ENCODE measurements at regions not wholly inside any gene's neighbourhood (a gene's known extent, or its start where the extent isn't known, plus 50 kb on each side); places are given as distances from the start of the nearest gene placed in this dataset.
A peak's percentile ranks its signal among the peaks of the same experiment; 100 is the strongest.

DNA sequence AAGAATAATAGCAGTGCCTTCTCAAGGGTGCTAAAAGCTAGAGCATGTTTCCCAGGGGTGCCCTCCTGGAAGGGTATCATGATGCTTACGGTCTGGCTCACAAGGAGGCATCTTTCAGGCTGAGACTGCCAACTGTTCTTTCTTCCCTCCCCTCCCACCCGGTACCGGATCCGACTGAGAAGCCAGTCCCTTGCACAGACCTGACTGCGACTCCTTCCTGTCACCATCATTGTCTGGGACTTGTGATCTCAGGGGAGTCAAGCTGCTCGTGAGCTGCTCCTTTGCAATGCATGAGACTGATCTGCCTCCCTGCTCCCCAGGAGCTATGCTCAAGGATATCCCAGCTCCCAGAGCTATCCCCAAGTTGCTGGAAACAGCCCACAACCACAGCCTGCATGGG is 170.8 kb downstream of the GADD45G start:
- no peak overlapping the region for H3K4me2 ChIP-seq (ENCODE audit: insufficient read depth, low read length)
- no peak overlapping the region for H2AFZ ChIP-seq (ENCODE audit: low read length)
- H4K20me1 ChIP-seq (ENCODE audit: insufficient read depth, low read length) = no peaks in the 10 kb centered on the region
- no peaks in the 10 kb centered on the region for H3K79me2 ChIP-seq (ENCODE audit: insufficient read depth, low read length)
- H3K27me3 ChIP-seq (ENCODE audit: insufficient read depth, low read length) = no peaks in the 10 kb centered on the region
- no peaks in the 10 kb centered on the region for H3K4me1 ChIP-seq (ENCODE audit: insufficient read depth, low read length)
- H3K27ac ChIP-seq (ENCODE audit: low read depth, low read length) = no peak overlapping the region
- no peaks in the 10 kb centered on the region for H3K9me3 ChIP-seq (ENCODE audit: low read depth, low read length)
- DNase-seq (ENCODE audit: insufficient read length, low spot score, missing footprints) = no peak
- TF ChIP-seq, protein P1, sequence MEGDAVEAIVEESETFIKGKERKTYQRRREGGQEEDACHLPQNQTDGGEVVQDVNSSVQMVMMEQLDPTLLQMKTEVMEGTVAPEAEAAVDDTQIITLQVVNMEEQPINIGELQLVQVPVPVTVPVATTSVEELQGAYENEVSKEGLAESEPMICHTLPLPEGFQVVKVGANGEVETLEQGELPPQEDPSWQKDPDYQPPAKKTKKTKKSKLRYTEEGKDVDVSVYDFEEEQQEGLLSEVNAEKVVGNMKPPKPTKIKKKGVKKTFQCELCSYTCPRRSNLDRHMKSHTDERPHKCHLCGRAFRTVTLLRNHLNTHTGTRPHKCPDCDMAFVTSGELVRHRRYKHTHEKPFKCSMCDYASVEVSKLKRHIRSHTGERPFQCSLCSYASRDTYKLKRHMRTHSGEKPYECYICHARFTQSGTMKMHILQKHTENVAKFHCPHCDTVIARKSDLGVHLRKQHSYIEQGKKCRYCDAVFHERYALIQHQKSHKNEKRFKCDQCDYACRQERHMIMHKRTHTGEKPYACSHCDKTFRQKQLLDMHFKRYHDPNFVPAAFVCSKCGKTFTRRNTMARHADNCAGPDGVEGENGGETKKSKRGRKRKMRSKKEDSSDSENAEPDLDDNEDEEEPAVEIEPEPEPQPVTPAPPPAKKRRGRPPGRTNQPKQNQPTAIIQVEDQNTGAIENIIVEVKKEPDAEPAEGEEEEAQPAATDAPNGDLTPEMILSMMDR (IDR thresholded peaks at IDR 0.05; ENCODE audit: extremely low read depth, low read depth, low read length) = no peak
- no peak overlapping the region for H3K4me3 ChIP-seq (ENCODE audit: insufficient read depth, low read length)
- H3K36me3 ChIP-seq (ENCODE audit: insufficient read depth, low read length) = no peaks in the 10 kb centered on the region

- H3K4me3 ChIP-seq (ENCODE audit: insufficient read depth, low read length) = no peak overlapping the region
- H3K27ac ChIP-seq (ENCODE audit: low read depth, low read length) = no peak overlapping the region
- no peak for DNase-seq (ENCODE audit: insufficient read length, low spot score, missing footprints)
- no peaks in the 10 kb centered on the region for H4K20me1 ChIP-seq (ENCODE audit: insufficient read depth, low read length)
- H3K27me3 ChIP-seq (ENCODE audit: insufficient read depth, low read length) = no peaks in the 10 kb centered on the region
- H2AFZ ChIP-seq (ENCODE audit: low read length) = no peak overlapping the region
- no peaks in the 10 kb centered on the region for H3K36me3 ChIP-seq (ENCODE audit: insufficient read depth, low read length)
- H3K4me2 ChIP-seq (ENCODE audit: insufficient read depth, low read length) = no peak overlapping the region
- H3K9me3 ChIP-seq (ENCODE audit: low read depth, low read length) = no peaks in the 10 kb centered on the region
- no peaks in the 10 kb centered on the region for H3K79me2 ChIP-seq (ENCODE audit: insufficient read depth, low read length)
- TF ChIP-seq, protein P1 (IDR thresholded peaks at IDR 0.05; ENCODE audit: extremely low read depth, low read depth, low read length) = no peak
- H3K4me1 ChIP-seq (ENCODE audit: insufficient read depth, low read length) = no peaks in the 10 kb centered on the region
Observed at GRCh38 chr9:89776795-89777525, 172.1 kb downstream of the GADD45G start.

DNA sequence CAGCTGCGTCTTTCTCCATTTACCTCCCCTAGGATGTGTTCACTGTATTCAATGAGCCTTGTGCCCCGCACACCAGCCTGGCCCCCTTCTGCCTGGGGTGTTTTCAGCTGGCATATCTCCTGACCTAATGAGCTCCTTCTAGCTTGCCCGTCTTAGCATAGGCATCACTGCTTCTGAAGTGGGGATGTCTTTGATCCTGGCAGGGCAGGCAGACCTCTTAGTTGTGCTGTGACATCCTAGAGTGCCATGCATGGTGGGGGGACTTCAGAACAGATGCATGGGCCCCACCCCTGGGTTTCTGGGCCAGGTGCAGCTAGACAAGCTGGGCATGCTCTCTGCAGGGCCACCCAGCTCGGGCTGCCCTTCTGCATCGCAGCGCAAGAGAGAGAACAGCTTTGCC is 172.7 kb downstream of the GADD45G start:
- H3K4me2 ChIP-seq (ENCODE audit: insufficient read depth, low read length) = no peak overlapping the region
- DNase-seq (ENCODE audit: insufficient read length, low spot score, missing footprints) = no peak
- no peak overlapping the region for H3K27ac ChIP-seq (ENCODE audit: low read depth, low read length)
- TF ChIP-seq, protein P1 (IDR thresholded peaks at IDR 0.05; ENCODE audit: extremely low read depth, low read depth, low read length) = no peak
- H4K20me1 ChIP-seq (ENCODE audit: insufficient read depth, low read length) = no peaks in the 10 kb centered on the region
- no peaks in the 10 kb centered on the region for H3K27me3 ChIP-seq (ENCODE audit: insufficient read depth, low read length)
- no peaks in the 10 kb centered on the region for H3K36me3 ChIP-seq (ENCODE audit: insufficient read depth, low read length)
- no peak overlapping the region for H2AFZ ChIP-seq (ENCODE audit: low read length)
- no peaks in the 10 kb centered on the region for H3K79me2 ChIP-seq (ENCODE audit: insufficient read depth, low read length)
- H3K4me1 ChIP-seq (ENCODE audit: insufficient read depth, low read length) = no peaks in the 10 kb centered on the region
- no peaks in the 10 kb centered on the region for H3K9me3 ChIP-seq (ENCODE audit: low read depth, low read length)
- H3K4me3 ChIP-seq (ENCODE audit: insufficient read depth, low read length) = no peak overlapping the region

- no peak overlapping the region for H3K4me2 ChIP-seq (ENCODE audit: insufficient read depth, low read length)
- no peaks in the 10 kb centered on the region for H3K9me3 ChIP-seq (ENCODE audit: low read depth, low read length)
- no peaks in the 10 kb centered on the region for H4K20me1 ChIP-seq (ENCODE audit: insufficient read depth, low read length)
- no peak overlapping the region for H3K4me3 ChIP-seq (ENCODE audit: insufficient read depth, low read length)
- H3K4me1 ChIP-seq (ENCODE audit: insufficient read depth, low read length) = no peaks in the 10 kb centered on the region
- H3K27ac ChIP-seq (ENCODE audit: low read depth, low read length) = no peak overlapping the region
- DNase-seq (ENCODE audit: insufficient read length, low spot score, missing footprints) = peak; percentile 34
- TF ChIP-seq, protein P1 (IDR thresholded peaks at IDR 0.05; ENCODE audit: extremely low read depth, low read depth, low read length) = no peak
- H3K27me3 ChIP-seq (ENCODE audit: insufficient read depth, low read length) = no peaks in the 10 kb centered on the region
- H2AFZ ChIP-seq (ENCODE audit: low read length) = no peak overlapping the region
- H3K79me2 ChIP-seq (ENCODE audit: insufficient read depth, low read length) = no peaks in the 10 kb centered on the region
- no peaks in the 10 kb centered on the region for H3K36me3 ChIP-seq (ENCODE audit: insufficient read depth, low read length)
Observed at GRCh38 chr9:89778100-89779090, 173.6 kb downstream of the GADD45G start.
